A673 (cell line): ENCODE measurements at regions not wholly inside any gene's neighbourhood (a gene's known extent, or its start where the extent isn't known, plus 50 kb on each side); places are given as distances from the start of the nearest gene placed in this dataset.

Experiments used
- EZH2 ChIP-seq: fragments of 200-600 bp; sonication (generic); IDR thresholded peaks from 2 replicates; pipeline ENCODE4 v1.6.1; 2017; ENCODE audit warnings: borderline replicate concordance, low read depth, mild to moderate bottlenecking, mixed read lengths, antibody characterized with exemption, low read length; ENCODE audit not compliant: poor library complexity, severe bottlenecking
- TF ChIP-seq, protein P1 (sequence below): fragments of 300-800, 200-600 bp; sonication (generic); conservative IDR thresholded peaks from 2 replicates; pipeline ENCODE4 v1.5.1; 2017; ENCODE audit warnings: low read depth, mild to moderate bottlenecking, antibody characterized with exemption, low read length, moderate library complexity, mixed read lengths

DNA sequence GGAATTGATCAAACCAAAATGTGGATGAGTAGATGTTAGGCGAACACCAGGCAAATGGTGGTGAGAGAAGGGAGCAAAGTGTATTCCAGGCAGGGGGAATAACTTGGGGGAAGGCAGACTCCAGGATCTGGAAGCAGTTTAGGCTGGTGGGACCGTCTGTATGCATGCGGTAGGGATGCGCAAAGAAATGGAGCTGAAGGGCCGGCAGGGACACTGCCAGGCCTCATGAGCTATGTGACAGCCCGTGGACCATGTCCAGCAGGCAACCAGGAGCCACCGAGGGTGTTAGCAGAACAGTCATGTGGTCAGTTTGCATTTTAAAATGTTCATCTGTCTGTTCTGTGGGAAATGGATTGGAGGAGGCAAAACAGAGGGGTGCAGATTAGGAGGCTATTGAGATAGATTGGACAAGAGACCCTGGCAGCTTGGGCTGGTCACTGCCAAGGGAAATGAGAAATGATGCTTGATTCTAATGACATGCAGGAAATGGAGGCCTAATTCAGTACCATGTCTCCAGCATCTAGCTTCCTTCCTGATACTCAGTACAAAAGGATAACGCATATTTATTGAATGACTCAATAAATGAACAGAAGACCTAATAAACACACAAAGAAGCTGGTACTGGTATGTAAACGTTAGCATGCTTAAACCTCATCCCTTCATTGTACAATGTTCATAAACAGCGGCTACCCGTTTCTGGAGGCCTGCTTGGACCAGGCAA, 412.4 kb downstream of the BUD13 start:
- TF ChIP-seq, protein P1, sequence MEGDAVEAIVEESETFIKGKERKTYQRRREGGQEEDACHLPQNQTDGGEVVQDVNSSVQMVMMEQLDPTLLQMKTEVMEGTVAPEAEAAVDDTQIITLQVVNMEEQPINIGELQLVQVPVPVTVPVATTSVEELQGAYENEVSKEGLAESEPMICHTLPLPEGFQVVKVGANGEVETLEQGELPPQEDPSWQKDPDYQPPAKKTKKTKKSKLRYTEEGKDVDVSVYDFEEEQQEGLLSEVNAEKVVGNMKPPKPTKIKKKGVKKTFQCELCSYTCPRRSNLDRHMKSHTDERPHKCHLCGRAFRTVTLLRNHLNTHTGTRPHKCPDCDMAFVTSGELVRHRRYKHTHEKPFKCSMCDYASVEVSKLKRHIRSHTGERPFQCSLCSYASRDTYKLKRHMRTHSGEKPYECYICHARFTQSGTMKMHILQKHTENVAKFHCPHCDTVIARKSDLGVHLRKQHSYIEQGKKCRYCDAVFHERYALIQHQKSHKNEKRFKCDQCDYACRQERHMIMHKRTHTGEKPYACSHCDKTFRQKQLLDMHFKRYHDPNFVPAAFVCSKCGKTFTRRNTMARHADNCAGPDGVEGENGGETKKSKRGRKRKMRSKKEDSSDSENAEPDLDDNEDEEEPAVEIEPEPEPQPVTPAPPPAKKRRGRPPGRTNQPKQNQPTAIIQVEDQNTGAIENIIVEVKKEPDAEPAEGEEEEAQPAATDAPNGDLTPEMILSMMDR = no peak
- no peak for TF ChIP-seq EZH2
